HG03565 (cell line): ENCODE measurements at regions not wholly inside any gene's neighbourhood (a gene's known extent, or its start where the extent isn't known, plus 50 kb on each side); places are given as distances from the start of the nearest gene placed in this dataset.
"Not testable (repeated sequence)": the region's sequence is repeated elsewhere in the genome, so short reads cannot be mapped to it uniquely, and the experiment has no call there.

Source experiments
- ATAC-seq: cut with Tn5 transposase; IDR thresholded peaks from one replicate; pipeline ENCODE4 v1.9.1; 2021; ENCODE audit warnings: mild to moderate bottlenecking, moderate library complexity; ENCODE audit not compliant: unreplicated experiment

GRCh38 chr9:88835038-88835466 lies 156.2 kb upstream of the S1PR3 start:
- ATAC-seq = peak; percentile 83

GRCh38 chr9:88835772-88836171 lies 155.5 kb upstream of the S1PR3 start:
- no peak for ATAC-seq

- ATAC-seq = no peak
These were observed 153.5 kb upstream of the S1PR3 start for GRCh38 chr9:88837731-88838130.

GRCh38 chr9:88849878-88850277 lies 141.4 kb upstream of the S1PR3 start:
- ATAC-seq = not testable (repeated sequence)

- no peak for ATAC-seq
These were observed 138.5 kb upstream of the S1PR3 start for GRCh38 chr9:88852794-88853193.

GRCh38 chr9:88870627-88871026 lies 120.6 kb upstream of the S1PR3 start:
- no peak for ATAC-seq

- no peak for ATAC-seq
These were observed 119.6 kb upstream of the S1PR3 start for GRCh38 chr9:88871669-88872068.

- no peak for ATAC-seq
These were observed 118.9 kb upstream of the S1PR3 start for GRCh38 chr9:88872192-88872946.

GRCh38 chr9:88873635-88874034 lies 117.6 kb upstream of the S1PR3 start:
- ATAC-seq = no peak

- no peak for ATAC-seq
These were observed 116.9 kb upstream of the S1PR3 start for GRCh38 chr9:88874391-88874790.

- no peak for ATAC-seq
These were observed 115.7 kb upstream of the S1PR3 start for GRCh38 chr9:88875400-88876120.

GRCh38 chr9:88880199-88880598 lies 111.1 kb upstream of the S1PR3 start:
- no peak for ATAC-seq

GRCh38 chr9:88884291-88884690 lies 107.0 kb upstream of the S1PR3 start:
- not testable (repeated sequence) for ATAC-seq

- not testable (repeated sequence) for ATAC-seq
These were observed 104.5 kb upstream of the S1PR3 start for GRCh38 chr9:88886762-88887161.

- no peak for ATAC-seq
These were observed 101.9 kb upstream of the S1PR3 start for GRCh38 chr9:88889386-88889785.

GRCh38 chr9:88890546-88890945 lies 100.7 kb upstream of the S1PR3 start:
- ATAC-seq = no peak

GRCh38 chr9:88891040-88891439 lies 100.2 kb upstream of the S1PR3 start:
- no peak for ATAC-seq

- ATAC-seq = no peak
These were observed 98.5 kb upstream of the S1PR3 start for GRCh38 chr9:88892724-88893123.

GRCh38 chr9:88897081-88897480 lies 94.2 kb upstream of the S1PR3 start:
- no peak for ATAC-seq

GRCh38 chr9:88898039-88898720 lies 93.1 kb upstream of the S1PR3 start:
- ATAC-seq = no peak

GRCh38 chr9:88905506-88905905 lies 85.8 kb upstream of the S1PR3 start:
- no peak for ATAC-seq

GRCh38 chr9:88915916-88916315 lies 75.4 kb upstream of the S1PR3 start:
- no peak for ATAC-seq
